Suprapubic skin (tissue), 4 donors: ENCODE measurements at regions not wholly inside any gene's neighbourhood (a gene's known extent, or its start where the extent isn't known, plus 50 kb on each side); places are given as distances from the start of the nearest gene placed in this dataset.
"Not testable (repeated sequence)": the region's sequence is repeated elsewhere in the genome, so short reads cannot be mapped to it uniquely, and the experiment has no call there.

ENCODE experiments used
- DNase-seq, 2 donors: peaks; one replicate each; pipeline ENCODE4 v3.0.0-alpha.2; 2019; ENCODE audit warnings: low spot score in 2 of 2
- H3K27ac ChIP-seq: fragments of 200-600 bp; sonication (generic); one replicate; pipeline ENCODE4 v1.5.1; 2019
- H3K27me3 ChIP-seq: fragments of 200-600 bp; sonication (generic); one replicate; pipeline ENCODE4 v1.5.1; 2019
- H3K36me3 ChIP-seq: fragments of 200-600 bp; sonication (generic); one replicate; pipeline ENCODE4 v1.5.1; 2019
- H3K4me1 ChIP-seq: fragments of 200-600 bp; sonication (generic); one replicate; pipeline ENCODE4 v1.5.1; 2019
- H3K4me3 ChIP-seq: fragments of 200-600 bp; sonication (generic); one replicate; pipeline ENCODE4 v1.5.1; 2019; ENCODE audit warnings: mild to moderate bottlenecking
- H3K9me3 ChIP-seq: fragments of 200-600 bp; sonication (generic); one replicate; pipeline ENCODE4 v1.5.1; 2019
- POLR2A ChIP-seq, 2 donors: fragments of 450-650 bp; IDR thresholded peaks; one replicate each; pipeline ENCODE4 v1.6.1; 2017; ENCODE audit warnings: antibody characterized with exemption in 2 of 2, mild to moderate bottlenecking in 2 of 2, moderate library complexity in 2 of 2
- WGBS: methylation state at CpG from one replicate; pipeline ENCODE4 v1.1.5; 2018; 5-methylcytosine and 5-hydroxymethylcytosine counted together
- TF ChIP-seq, protein P1 (sequence below), 2 donors: fragments of 200-600 bp in 1 of 2; fragments of 450-650 bp in 1 of 2; sonication (generic) in 1 of 2; IDR thresholded peaks; one replicate each; pipeline ENCODE4 v1.5.1; 2016 to 2019; ENCODE audit warnings: antibody characterized with exemption in 2 of 2, mild to moderate bottlenecking in 1 of 2, moderate library complexity in 1 of 2

- TF ChIP-seq POLR2A (IDR thresholded peaks at IDR 0.05), result no peak
- TF ChIP-seq, protein P1, sequence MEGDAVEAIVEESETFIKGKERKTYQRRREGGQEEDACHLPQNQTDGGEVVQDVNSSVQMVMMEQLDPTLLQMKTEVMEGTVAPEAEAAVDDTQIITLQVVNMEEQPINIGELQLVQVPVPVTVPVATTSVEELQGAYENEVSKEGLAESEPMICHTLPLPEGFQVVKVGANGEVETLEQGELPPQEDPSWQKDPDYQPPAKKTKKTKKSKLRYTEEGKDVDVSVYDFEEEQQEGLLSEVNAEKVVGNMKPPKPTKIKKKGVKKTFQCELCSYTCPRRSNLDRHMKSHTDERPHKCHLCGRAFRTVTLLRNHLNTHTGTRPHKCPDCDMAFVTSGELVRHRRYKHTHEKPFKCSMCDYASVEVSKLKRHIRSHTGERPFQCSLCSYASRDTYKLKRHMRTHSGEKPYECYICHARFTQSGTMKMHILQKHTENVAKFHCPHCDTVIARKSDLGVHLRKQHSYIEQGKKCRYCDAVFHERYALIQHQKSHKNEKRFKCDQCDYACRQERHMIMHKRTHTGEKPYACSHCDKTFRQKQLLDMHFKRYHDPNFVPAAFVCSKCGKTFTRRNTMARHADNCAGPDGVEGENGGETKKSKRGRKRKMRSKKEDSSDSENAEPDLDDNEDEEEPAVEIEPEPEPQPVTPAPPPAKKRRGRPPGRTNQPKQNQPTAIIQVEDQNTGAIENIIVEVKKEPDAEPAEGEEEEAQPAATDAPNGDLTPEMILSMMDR (IDR thresholded peaks at IDR 0.05), result no peak
- 61% methylated on average over 12 of the region's 12 CpGs for WGBS
- H3K27ac ChIP-seq, result no peak overlapping the region
- no peaks in the 10 kb centered on the region for H3K27me3 ChIP-seq
- H3K36me3 ChIP-seq, result no peaks in the 10 kb centered on the region
- H3K4me3 ChIP-seq, result no peak overlapping the region
- peaks cover 44% of the 10 kb centered on the region for H3K9me3 ChIP-seq
- no peak for DNase-seq
- no peaks in the 10 kb centered on the region for H3K4me1 ChIP-seq
Observed at GRCh38 chr22:11360632-11361031, 4167.4 kb upstream of the OR11H1 start.

GRCh38 chr22:11361496-11361895, 4166.5 kb upstream of the OR11H1 start:
- 79% methylated on average over 10 of the region's 10 CpGs for WGBS
- H3K27ac ChIP-seq, result not testable (repeated sequence)

DNA sequence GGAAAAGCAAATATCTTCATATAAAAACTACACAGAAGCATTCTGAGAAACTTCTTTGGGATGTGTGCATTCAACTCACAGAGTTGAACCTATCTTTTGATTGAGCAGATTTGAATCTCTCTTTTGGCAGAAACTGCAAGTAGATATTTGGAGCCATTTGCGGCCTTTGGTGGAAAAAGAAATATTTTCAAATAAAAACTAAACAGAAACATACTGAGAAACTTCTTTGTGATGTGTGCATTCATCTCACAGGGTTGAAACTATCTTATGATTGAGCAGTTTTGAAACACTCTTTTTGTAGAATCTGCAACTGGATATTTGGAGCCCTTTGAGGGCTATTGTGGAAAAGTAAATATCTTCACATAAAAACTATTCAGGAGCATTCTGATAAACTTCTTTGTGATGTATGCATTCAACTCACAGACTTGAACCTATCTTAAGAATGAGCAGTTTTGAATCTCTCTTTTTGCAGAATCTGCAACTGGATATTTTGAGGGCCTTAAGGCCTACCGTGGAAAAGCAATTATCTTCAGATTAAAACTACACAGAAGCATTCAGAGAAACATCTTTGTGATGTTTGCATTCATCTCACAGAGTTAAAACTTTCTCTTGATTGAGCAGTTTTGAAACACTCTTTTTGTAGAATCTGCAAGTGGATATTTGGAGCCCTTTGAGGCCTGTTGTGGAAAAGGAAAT, 4158.2 kb upstream of the OR11H1 start:
- H3K9me3 ChIP-seq, result peaks cover 14% of the 10 kb centered on the region
- 72% methylated on average over 2 of the region's 2 CpGs for WGBS

More at GRCh38 chr22:11361496-11361895, 4166.5 kb upstream of the OR11H1 start:
- not testable (repeated sequence) for H3K27me3 ChIP-seq, H3K36me3 ChIP-seq, H3K4me1 ChIP-seq, DNase-seq, H3K4me3 ChIP-seq
- peaks cover 45% of the 10 kb centered on the region for H3K9me3 ChIP-seq

GRCh38 chr22:11370311-11370710, 4157.7 kb upstream of the OR11H1 start:
- H3K27me3 ChIP-seq, H3K4me1 ChIP-seq, H3K36me3 ChIP-seq, H3K4me3 ChIP-seq, H3K27ac ChIP-seq, DNase-seq: not testable (repeated sequence)
- H3K9me3 ChIP-seq, result peaks cover 14% of the 10 kb centered on the region
- WGBS, result no CpG with 5 or more reads among the region's 1 CpG

More for the DNA sequence above, 4158.2 kb upstream of the OR11H1 start:
- not testable (repeated sequence) for H3K4me3 ChIP-seq, H3K4me1 ChIP-seq, H3K27ac ChIP-seq, H3K36me3 ChIP-seq, DNase-seq, H3K27me3 ChIP-seq
